ENCODE measurements at regions not wholly inside any gene's neighbourhood (a gene's known extent, or its start where the extent isn't known, plus 50 kb on each side); places are given as distances from the start of the nearest gene placed in this dataset.

DNA sequence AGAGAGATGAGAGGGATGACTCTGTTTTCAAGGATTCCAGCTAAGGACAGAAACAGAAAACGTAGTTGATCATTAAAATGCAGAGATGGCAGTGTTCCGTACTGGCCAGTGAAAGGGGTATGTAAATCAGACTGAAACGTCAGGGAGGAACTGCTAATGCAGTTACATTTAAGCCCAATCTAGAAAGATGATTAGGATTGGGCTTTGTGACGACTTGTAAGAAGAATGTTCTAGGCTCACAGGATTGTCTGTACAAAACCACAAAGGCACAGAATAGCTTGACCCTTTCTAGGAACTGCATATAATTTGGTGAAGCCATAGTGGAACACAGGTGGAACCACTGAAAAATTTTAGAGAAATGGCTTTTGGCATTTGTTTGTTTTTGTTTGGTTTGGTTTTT, 55.6 kb upstream of the TESK1 start:
- Mint-ChIP-seq H3K27me3 (ENCODE audit: low read depth) (no peaks in the 10 kb centered on the region; the same call in 1 of the 2 replicates), H3K9me3 (no peaks in the 10 kb centered on the region), H3K4me1 (no peaks in the 10 kb centered on the region), H3K27ac (no peak overlapping the region), H3K36me3 (0 out of 2 replicates have a peak, but pooled peaks cover 2% of the 10 kb centered on the region), H3K4me3 (no peak overlapping the region)
- TF ChIP-seq, protein P1, sequence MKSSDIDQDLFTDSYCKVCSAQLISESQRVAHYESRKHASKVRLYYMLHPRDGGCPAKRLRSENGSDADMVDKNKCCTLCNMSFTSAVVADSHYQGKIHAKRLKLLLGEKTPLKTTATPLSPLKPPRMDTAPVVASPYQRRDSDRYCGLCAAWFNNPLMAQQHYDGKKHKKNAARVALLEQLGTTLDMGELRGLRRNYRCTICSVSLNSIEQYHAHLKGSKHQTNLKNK (CRISPR knock-in tag; IDR thresholded peaks at IDR 0.05) = no peak
- TF ChIP-seq SMAD3 (CRISPR knock-in tag; IDR thresholded peaks at IDR 0.05; ENCODE audit: borderline replicate concordance) = no peak
- TF ChIP-seq FOXJ3 (CRISPR knock-in tag; IDR thresholded peaks at IDR 0.05; ENCODE audit: borderline replicate concordance) = no peak
- TF ChIP-seq, protein P2, sequence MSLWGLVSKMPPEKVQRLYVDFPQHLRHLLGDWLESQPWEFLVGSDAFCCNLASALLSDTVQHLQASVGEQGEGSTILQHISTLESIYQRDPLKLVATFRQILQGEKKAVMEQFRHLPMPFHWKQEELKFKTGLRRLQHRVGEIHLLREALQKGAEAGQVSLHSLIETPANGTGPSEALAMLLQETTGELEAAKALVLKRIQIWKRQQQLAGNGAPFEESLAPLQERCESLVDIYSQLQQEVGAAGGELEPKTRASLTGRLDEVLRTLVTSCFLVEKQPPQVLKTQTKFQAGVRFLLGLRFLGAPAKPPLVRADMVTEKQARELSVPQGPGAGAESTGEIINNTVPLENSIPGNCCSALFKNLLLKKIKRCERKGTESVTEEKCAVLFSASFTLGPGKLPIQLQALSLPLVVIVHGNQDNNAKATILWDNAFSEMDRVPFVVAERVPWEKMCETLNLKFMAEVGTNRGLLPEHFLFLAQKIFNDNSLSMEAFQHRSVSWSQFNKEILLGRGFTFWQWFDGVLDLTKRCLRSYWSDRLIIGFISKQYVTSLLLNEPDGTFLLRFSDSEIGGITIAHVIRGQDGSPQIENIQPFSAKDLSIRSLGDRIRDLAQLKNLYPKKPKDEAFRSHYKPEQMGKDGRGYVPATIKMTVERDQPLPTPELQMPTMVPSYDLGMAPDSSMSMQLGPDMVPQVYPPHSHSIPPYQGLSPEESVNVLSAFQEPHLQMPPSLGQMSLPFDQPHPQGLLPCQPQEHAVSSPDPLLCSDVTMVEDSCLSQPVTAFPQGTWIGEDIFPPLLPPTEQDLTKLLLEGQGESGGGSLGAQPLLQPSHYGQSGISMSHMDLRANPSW (CRISPR knock-in tag; conservative IDR thresholded peaks at IDR 0.05; ENCODE audit: low read depth) = no peak
- no peak for TF ChIP-seq TP53 (CRISPR knock-in tag; IDR thresholded peaks at IDR 0.05)
- TF ChIP-seq GABPB1 (CRISPR knock-in tag; IDR thresholded peaks at IDR 0.05) = no peak
- TF ChIP-seq, protein P3, sequence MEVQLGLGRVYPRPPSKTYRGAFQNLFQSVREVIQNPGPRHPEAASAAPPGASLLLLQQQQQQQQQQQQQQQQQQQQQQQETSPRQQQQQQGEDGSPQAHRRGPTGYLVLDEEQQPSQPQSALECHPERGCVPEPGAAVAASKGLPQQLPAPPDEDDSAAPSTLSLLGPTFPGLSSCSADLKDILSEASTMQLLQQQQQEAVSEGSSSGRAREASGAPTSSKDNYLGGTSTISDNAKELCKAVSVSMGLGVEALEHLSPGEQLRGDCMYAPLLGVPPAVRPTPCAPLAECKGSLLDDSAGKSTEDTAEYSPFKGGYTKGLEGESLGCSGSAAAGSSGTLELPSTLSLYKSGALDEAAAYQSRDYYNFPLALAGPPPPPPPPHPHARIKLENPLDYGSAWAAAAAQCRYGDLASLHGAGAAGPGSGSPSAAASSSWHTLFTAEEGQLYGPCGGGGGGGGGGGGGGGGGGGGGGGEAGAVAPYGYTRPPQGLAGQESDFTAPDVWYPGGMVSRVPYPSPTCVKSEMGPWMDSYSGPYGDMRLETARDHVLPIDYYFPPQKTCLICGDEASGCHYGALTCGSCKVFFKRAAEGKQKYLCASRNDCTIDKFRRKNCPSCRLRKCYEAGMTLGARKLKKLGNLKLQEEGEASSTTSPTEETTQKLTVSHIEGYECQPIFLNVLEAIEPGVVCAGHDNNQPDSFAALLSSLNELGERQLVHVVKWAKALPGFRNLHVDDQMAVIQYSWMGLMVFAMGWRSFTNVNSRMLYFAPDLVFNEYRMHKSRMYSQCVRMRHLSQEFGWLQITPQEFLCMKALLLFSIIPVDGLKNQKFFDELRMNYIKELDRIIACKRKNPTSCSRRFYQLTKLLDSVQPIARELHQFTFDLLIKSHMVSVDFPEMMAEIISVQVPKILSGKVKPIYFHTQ (CRISPR knock-in tag; IDR thresholded peaks at IDR 0.05) = no peak
- TF ChIP-seq ELF4 (CRISPR knock-in tag; IDR thresholded peaks at IDR 0.05; ENCODE audit: low read depth) = no peak
- TF ChIP-seq FOXK1 (CRISPR knock-in tag; IDR thresholded peaks at IDR 0.05) = no peak
- no peak for TF ChIP-seq ZNF317 (CRISPR knock-in tag; IDR thresholded peaks at IDR 0.05; ENCODE audit: borderline replicate concordance, low read depth)
- TF ChIP-seq, protein P4, sequence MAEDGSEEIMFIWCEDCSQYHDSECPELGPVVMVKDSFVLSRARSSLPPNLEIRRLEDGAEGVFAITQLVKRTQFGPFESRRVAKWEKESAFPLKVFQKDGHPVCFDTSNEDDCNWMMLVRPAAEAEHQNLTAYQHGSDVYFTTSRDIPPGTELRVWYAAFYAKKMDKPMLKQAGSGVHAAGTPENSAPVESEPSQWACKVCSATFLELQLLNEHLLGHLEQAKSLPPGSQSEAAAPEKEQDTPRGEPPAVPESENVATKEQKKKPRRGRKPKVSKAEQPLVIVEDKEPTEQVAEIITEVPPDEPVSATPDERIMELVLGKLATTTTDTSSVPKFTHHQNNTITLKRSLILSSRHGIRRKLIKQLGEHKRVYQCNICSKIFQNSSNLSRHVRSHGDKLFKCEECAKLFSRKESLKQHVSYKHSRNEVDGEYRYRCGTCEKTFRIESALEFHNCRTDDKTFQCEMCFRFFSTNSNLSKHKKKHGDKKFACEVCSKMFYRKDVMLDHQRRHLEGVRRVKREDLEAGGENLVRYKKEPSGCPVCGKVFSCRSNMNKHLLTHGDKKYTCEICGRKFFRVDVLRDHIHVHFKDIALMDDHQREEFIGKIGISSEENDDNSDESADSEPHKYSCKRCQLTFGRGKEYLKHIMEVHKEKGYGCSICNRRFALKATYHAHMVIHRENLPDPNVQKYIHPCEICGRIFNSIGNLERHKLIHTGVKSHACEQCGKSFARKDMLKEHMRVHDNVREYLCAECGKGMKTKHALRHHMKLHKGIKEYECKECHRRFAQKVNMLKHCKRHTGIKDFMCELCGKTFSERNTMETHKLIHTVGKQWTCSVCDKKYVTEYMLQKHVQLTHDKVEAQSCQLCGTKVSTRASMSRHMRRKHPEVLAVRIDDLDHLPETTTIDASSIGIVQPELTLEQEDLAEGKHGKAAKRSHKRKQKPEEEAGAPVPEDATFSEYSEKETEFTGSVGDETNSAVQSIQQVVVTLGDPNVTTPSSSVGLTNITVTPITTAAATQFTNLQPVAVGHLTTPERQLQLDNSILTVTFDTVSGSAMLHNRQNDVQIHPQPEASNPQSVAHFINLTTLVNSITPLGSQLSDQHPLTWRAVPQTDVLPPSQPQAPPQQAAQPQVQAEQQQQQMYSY (CRISPR knock-in tag; IDR thresholded peaks at IDR 0.05) = no peak
- TF ChIP-seq, protein P5, sequence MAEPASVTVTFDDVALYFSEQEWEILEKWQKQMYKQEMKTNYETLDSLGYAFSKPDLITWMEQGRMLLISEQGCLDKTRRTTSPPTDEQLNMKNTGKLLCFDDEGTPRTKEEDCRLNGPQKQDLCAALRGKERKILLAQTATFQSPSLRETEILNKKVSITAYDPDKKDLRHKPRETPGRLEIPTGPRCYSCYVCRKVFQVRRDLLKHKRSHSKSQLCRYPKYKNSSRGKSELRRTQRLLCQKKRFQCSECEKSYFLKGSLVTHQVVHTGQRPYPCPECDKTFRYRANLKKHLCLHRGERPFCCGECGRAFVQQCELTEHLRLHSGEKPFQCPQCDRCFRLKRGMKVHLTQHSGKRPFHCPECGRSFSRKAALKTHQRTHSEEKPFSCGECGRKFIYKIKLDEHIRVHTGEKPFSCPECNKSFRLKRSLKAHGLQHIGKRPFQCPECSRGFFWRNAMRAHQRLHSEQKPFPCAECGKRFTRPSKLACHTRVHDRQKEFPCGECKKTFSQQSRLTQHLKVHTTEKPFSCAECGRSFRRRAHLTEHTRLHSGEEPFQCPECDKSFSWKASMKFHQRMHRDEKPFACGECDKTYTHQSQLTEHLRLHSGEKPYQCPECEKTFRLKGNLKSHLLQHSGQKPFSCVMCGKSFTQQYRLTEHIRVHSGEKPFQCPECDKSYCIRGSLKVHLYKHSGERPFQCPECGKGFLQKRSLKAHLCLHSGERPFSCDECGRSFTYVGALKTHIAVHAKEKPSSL (CRISPR knock-in tag; conservative IDR thresholded peaks at IDR 0.05) = no peak
- no peak for TF ChIP-seq ZBTB21 (CRISPR knock-in tag; IDR thresholded peaks at IDR 0.05; ENCODE audit: borderline replicate concordance)
- no peak for TF ChIP-seq NFATC4 (CRISPR knock-in tag; IDR thresholded peaks at IDR 0.05)
- TF ChIP-seq ATF1 (CRISPR knock-in tag; IDR thresholded peaks at IDR 0.05) = no peak
- TF ChIP-seq, protein P6, sequence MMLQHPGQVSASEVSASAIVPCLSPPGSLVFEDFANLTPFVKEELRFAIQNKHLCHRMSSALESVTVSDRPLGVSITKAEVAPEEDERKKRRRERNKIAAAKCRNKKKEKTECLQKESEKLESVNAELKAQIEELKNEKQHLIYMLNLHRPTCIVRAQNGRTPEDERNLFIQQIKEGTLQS (CRISPR knock-in tag; conservative IDR thresholded peaks at IDR 0.05) = no peak
- TF ChIP-seq, protein P7, sequence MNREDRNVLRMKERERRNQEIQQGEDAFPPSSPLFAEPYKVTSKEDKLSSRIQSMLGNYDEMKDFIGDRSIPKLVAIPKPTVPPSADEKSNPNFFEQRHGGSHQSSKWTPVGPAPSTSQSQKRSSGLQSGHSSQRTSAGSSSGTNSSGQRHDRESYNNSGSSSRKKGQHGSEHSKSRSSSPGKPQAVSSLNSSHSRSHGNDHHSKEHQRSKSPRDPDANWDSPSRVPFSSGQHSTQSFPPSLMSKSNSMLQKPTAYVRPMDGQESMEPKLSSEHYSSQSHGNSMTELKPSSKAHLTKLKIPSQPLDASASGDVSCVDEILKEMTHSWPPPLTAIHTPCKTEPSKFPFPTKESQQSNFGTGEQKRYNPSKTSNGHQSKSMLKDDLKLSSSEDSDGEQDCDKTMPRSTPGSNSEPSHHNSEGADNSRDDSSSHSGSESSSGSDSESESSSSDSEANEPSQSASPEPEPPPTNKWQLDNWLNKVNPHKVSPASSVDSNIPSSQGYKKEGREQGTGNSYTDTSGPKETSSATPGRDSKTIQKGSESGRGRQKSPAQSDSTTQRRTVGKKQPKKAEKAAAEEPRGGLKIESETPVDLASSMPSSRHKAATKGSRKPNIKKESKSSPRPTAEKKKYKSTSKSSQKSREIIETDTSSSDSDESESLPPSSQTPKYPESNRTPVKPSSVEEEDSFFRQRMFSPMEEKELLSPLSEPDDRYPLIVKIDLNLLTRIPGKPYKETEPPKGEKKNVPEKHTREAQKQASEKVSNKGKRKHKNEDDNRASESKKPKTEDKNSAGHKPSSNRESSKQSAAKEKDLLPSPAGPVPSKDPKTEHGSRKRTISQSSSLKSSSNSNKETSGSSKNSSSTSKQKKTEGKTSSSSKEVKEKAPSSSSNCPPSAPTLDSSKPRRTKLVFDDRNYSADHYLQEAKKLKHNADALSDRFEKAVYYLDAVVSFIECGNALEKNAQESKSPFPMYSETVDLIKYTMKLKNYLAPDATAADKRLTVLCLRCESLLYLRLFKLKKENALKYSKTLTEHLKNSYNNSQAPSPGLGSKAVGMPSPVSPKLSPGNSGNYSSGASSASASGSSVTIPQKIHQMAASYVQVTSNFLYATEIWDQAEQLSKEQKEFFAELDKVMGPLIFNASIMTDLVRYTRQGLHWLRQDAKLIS (CRISPR knock-in tag; IDR thresholded peaks at IDR 0.05; ENCODE audit: borderline replicate concordance) = no peak
- TF ChIP-seq CBFB (CRISPR knock-in tag; IDR thresholded peaks at IDR 0.05; ENCODE audit: low read depth) = no peak
- ATAC-seq (no peak), DNase-seq (ENCODE audit: low spot score) (no peak)
- ChIA-PET POLR2A (no interaction called here), CTCF (interaction anchor here (1.0 to 1.1 kb wide), 2 partner anchors 60 to 789 kb away, joined by 3 to 4 read pairs; partner anchors contain the start of gene RUSC2)

Data from WTC11 (cell line).